GM12864 (cell line): ENCODE measurements at regions not wholly inside any gene's neighbourhood (a gene's known extent, or its start where the extent isn't known, plus 50 kb on each side); places are given as distances from the start of the nearest gene placed in this dataset.

Experiments used
- DNase-seq: peaks from one replicate; pipeline ENCODE4 v3.0.0-alpha.2; 2011; ENCODE audit warnings: low read depth
- H3K4me3 ChIP-seq: 2 replicates; pipeline ENCODE4 v1.5.1; 2011; ENCODE audit warnings: mild to moderate bottlenecking, low read depth, low read length, control low read depth
- TF ChIP-seq, protein P1 (sequence below): IDR thresholded peaks from 2 replicates; pipeline ENCODE4 v1.5.1; 2011; ENCODE audit warnings: low read depth, mild to moderate bottlenecking, moderate library complexity, low read length, control low read depth, inconsistent platforms; ENCODE audit errors: missing control alignments

DNA sequence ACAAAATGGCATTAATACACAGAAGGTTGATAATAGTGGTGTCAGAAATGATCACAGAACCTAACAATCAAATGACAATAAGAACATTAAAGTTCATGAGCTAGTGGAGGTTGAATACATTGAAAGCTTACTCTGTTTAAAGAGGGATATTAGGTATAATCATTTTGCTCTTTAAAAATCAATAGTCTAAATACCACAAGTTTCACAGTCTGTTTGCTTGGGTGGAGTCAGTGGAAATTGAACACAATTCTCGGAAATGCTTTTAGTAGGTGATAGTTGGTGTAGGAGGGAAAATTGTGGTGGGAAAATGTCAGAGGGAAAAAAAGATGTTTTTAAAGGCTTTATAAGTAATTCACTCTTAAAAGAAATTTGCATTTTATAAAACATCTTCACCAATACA, 197.1 kb downstream of the GLUD2 start:
- no peak for DNase-seq
- TF ChIP-seq, protein P1, sequence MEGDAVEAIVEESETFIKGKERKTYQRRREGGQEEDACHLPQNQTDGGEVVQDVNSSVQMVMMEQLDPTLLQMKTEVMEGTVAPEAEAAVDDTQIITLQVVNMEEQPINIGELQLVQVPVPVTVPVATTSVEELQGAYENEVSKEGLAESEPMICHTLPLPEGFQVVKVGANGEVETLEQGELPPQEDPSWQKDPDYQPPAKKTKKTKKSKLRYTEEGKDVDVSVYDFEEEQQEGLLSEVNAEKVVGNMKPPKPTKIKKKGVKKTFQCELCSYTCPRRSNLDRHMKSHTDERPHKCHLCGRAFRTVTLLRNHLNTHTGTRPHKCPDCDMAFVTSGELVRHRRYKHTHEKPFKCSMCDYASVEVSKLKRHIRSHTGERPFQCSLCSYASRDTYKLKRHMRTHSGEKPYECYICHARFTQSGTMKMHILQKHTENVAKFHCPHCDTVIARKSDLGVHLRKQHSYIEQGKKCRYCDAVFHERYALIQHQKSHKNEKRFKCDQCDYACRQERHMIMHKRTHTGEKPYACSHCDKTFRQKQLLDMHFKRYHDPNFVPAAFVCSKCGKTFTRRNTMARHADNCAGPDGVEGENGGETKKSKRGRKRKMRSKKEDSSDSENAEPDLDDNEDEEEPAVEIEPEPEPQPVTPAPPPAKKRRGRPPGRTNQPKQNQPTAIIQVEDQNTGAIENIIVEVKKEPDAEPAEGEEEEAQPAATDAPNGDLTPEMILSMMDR = no peak
- no peak overlapping the region for H3K4me3 ChIP-seq

DNA sequence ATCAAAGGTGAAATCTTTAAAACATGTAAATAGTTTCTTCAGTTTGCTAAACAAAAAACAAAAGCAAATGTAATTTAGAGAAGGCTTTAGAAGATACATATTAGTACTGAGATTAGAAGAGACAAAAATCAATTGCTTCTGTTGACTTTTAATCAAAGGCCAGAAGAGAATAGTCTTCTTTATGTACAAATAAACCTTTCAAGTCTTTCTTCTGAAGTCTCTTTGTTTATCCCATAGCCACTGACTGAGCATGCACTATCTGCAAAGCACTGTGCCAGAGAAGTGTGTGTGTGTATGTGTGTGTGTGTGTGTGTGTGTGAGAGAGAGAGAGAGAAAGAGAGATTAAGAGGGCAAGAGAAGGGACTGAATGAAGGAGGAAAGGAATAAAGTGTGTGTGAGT, 198.4 kb downstream of the GLUD2 start:
- TF ChIP-seq, protein P1 = no peak
- H3K4me3 ChIP-seq = no peak overlapping the region
- no peak for DNase-seq

DNA sequence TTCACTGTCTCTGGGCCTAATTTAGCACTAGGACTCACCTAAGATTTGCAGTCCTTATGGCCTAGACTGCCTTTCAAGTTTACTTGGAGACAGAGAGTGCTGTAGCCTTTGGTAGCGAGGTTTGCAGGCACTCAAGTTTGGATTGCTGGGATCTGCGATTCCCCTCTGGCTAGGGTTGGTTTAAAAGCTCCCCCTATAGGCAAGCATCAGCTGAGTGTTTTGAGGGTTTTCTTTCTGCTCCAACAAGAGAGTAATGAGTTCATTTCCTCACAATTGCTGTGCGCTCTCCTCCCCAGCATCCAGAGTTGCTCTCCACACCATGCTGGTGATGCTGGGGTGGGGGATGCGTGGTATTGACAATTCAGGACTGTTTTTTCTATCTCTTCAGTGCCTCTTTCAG, 206.9 kb downstream of the GLUD2 start:
- H3K4me3 ChIP-seq = no peak overlapping the region
- no peak for DNase-seq
- TF ChIP-seq, protein P1 = peak; percentile 43

DNA sequence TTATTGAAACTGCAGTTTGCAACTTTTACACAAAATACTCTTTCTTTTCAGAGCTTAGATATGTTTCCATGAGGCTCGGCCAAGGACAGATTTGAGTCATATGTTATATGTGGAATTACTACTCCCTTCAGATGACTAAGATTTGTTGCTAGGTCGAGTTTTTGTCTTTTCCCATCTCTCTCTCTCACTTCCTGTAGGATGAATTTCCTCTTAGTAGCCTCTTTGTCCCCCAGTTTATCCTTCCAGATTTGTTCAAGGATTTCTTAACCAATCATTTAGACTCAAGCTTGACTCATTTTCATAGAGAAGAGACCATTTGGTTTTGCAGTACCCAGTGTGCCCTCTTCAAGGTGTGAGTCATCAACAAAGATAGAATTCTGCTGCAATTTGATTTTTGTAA, 209.2 kb downstream of the GLUD2 start:
- TF ChIP-seq, protein P1 = no peak
- no peak overlapping the region for H3K4me3 ChIP-seq
- DNase-seq = no peak

DNA sequence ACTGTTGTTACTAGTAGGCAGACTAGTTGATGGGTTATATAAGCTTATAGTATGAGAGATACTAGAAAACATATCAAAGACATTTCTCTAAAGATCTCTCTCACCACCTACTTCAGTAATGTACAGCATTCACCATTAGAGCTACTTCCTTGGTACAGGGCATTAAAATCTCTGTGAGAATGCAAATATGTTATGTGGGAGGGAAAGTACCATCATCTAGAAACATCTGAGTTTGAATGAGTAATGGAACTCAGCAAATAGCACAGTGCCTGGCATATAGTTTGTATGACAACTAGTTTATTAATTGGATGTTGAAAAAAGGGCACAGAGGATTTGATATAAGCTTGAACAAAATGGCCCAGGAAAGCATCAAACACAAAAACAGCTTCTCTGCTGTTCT, 211.1 kb downstream of the GLUD2 start:
- no peak for DNase-seq
- no peak overlapping the region for H3K4me3 ChIP-seq
- TF ChIP-seq, protein P1 = no peak

DNA sequence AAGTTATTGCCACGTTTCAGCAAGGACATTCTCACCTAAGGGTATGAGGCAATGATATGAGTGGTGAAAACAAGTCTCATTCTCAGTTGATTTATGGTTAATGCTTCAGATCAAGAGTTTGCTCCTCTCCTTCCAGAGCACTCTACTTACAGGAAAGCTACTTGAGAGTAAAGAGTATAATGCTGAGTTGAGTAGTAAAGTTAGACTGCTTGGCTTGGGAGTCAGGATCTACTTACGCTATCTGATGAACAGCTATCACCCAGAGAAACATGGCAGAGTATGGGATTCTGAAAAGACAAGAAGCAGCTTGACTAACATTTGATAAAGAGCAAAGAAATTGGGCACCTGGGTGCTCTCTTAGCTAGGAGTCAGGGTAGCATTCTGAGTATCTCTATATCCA, 211.8 kb downstream of the GLUD2 start:
- DNase-seq = no peak
- TF ChIP-seq, protein P1 = no peak
- no peak overlapping the region for H3K4me3 ChIP-seq

DNA sequence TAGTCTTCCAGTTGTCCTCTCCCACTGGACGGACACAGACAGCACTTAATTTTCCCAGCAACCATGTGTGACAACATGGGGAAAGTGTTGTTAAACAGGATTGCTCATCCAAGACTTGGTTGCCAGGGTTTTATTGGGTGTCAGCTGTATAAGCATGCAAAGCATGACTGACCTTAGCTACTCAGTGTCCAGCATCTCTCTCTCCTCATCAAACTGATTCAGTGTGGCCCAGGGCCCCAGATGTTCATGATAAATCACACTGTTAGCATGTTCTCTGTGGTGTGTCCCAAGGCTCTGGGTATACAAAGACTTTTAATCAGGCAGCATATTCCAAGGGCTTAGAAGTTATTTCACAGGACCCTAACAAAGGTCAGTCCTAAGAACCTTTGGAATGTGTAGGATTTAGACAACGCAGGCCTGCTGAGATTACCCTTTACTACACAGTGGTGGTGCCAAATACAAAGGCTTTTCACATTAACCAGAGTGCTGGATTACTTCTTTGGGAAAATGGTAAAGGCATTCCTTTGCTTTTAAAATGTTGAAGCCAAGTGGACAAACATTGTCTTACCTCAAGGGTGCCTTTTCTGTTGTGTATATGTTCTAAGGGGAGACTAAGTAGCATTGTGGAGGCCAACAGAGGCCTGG, 213.3 kb downstream of the GLUD2 start:
- no peak overlapping the region for H3K4me3 ChIP-seq
- TF ChIP-seq, protein P1 = no peak
- no peak for DNase-seq
